GM21515 (cell line): ENCODE measurements at regions not wholly inside any gene's neighbourhood (a gene's known extent, or its start where the extent isn't known, plus 50 kb on each side); places are given as distances from the start of the nearest gene placed in this dataset.

Experiments
- ATAC-seq: cut with Tn5 transposase; IDR thresholded peaks from one replicate; pipeline ENCODE4 v1.9.1; 2021; ENCODE audit not compliant: unreplicated experiment

DNA sequence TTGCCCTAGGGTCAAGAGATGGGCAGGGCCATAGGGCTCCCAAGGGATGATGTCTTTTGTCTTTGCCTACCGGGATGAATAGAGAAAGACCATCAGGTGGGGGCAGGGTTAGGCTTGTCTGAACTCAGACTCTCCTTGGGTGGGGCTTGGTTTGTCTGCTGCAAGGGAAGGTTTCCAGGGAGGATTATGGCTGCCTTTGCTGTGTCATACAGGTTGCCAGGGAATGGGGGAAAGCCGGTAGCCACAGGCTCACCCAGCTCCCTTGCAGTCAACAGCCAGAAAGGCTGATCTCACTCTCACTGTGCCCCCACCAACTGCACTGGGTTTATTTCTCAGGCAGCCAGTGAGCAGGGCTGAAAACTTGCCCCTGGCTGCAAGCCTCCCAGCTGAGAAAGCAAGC is 253.2 kb downstream of the POLR1F start:
- ATAC-seq = no peak

GRCh38 chr7:19448091-19448490 is 260.7 kb downstream of the POLR1F start:
- ATAC-seq = no peak

GRCh38 chr7:19442016-19442785 is 266.6 kb downstream of the POLR1F start:
- no peak for ATAC-seq

DNA sequence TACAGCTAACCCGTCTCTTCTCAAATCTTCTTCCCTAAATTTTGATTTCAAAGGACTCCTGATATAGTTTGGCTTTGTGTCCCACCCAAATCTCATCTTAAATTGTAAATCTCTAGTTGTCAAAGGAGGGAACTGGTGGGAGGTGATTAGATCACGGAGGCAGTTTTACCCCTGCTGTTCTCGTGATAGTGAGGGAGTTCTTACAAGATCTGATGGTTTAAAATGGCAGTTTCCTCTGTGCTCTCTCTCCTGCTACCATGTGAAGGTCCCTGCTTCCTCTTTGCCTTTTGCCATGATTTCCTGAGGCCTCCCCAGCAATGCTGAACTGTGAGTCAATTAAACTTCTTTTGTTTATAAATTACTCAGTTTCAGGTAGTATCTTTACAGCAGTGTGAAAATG is 269.3 kb downstream of the POLR1F start:
- no peak for ATAC-seq

DNA sequence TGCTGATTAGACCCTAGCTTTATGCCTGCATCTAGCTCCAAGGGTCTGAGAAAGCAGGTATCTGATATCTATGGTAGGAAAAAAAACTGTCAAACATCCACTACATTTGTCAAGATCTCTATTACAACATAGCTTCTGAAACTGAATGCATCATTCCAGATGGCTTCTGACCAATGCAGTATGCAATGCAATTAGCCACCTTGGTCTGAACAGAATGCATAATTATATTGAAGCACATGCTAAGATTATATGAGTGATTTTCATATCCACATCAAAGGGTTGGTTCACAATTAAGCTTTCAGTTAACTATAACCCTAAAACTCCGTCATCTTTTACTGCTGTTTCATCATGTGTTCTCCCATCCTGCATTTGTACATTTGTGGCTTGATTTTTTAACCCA is 271.4 kb downstream of the POLR1F start:
- ATAC-seq = no peak

- ATAC-seq = no peak
Observed at GRCh38 chr7:19427944-19428343, 280.9 kb downstream of the POLR1F start.

DNA sequence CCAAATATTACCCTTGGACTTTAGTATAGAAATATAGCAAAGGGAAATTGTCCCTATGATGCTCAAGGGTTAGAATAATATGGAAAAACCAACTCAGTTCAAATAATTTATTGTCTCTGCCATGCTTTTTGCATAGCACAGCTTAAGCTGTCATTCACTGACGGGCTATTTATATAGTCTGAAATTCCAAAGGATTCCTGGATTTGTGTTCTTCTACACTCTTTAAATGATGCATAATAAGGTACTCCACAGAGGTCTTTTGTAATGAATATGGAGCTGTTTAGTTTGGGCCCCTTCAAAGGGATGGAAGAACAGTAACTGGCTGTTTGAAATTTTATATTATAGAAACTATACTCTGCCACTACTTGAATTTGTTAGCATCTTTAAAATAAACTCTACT is 276.6 kb upstream of the FERD3L start:
- ATAC-seq = no peak

GRCh38 chr7:19417231-19417630 is 272.0 kb upstream of the FERD3L start:
- no peak for ATAC-seq

DNA sequence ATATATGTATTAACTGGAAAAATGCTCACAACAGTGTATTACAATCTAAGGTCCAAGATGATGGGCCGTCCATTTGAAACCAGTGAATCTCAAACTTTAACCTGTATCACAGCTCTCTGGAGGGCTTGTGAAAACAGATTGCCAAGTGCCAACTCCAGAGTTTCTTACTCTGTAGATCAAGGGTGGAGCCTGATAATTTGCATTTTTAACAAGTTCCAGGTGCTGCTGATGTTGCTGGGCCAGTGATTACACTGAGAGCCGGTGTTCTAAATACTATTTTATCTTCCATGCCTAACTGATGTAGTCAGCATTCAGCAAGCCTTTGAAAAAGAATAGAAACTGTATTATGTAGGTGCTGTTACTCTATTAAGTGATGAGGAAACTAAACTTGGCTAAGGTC is 269.9 kb upstream of the FERD3L start:
- ATAC-seq = no peak

GRCh38 chr7:19413443-19413965 is 268.3 kb upstream of the FERD3L start:
- ATAC-seq = no peak

- ATAC-seq = no peak
Observed at GRCh38 chr7:19410691-19411090, 265.5 kb upstream of the FERD3L start.

DNA sequence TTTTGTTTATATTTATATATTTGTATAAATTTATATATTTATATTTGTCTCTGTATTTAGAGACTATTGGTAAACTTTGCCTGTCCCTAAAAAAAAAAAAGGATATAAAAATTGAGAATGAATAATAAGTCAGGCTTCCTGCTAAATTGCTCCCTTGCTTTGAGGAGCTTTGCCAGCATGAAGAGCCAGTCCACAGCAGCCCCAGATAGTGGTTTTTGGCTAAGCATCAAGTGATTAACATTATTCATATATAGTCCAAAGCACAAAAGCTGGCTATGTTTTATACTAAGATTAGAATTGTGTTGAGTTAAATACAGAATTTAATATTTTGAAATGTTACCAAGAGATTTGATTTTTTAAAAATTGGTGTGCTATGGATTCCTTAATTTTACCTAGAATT is 264.9 kb upstream of the FERD3L start:
- no peak for ATAC-seq

DNA sequence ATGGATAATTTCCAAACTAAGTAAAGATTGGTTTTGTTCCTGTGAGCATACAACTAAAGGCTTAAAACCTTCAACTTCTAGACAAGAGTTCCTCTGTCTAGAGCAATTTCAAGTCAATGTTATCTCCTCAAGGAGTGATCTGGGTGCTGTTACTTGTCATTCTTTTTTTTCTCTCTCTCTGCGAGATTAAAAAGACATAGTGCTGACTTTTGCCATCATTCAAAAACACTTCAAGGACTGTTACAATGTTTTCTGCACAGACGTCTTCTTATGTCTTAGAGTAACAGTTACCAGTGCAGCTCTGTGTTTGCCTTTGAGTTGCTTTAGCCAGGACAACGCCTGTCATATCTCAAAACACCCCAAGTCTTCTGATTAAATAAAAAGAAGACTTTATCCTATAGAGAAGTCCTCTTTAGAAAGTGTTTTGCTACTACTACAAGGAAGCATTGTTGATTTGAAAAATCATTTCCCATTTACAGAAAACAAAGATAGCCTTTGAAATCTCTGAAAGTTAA is 263.5 kb upstream of the FERD3L start:
- ATAC-seq = no peak

GRCh38 chr7:19407270-19407669 is 262.0 kb upstream of the FERD3L start:
- no peak for ATAC-seq

GRCh38 chr7:19405541-19405940 is 260.3 kb upstream of the FERD3L start:
- ATAC-seq = no peak

DNA sequence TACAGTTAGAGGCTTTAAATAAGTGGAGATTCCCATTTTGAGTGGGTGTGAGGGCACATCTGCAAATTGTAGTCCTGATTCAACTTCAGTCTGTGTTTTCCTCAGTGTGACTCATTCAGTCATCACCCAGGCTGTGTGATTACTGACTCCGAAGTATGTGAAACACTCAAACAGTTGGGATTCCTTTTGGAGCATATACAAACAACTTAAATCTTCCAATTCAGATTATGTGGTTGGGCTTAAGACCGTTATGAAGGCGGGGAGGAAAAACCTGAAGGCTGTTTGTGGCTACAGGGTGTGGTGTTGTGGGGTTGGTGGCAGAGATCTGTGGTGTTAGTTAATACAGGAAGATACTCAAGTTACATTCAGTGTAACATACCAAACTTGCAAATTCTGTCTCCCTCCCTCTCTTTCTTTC is 259.7 kb upstream of the FERD3L start:
- no peak for ATAC-seq

GRCh38 chr7:19403691-19404090 is 258.5 kb upstream of the FERD3L start:
- ATAC-seq = no peak

- ATAC-seq = no peak
Observed at GRCh38 chr7:19401461-19401860, 256.2 kb upstream of the FERD3L start.

DNA sequence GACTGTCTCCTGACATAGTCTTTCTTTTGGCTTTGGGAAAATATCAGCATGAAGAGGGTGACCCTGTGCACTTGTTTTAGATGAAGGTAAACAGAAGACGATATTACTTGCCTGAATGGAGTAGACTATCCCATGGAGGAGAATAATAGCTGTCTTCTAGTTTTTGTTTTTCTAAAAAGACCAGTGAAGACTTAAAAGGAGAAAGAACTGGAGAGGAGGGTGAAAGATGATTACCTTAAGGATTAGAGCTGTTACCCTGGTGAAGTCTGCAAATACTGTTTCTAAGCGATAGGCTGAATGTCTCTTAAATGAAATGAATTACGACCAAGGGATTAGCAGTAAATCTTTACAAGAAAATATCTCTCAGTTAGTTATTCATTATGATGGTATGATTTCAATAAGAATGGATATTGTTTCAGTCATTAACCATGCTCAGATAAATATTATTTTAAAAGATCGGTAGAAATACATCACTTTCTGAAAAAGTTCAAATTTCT is 255.6 kb upstream of the FERD3L start:
- no peak for ATAC-seq

DNA sequence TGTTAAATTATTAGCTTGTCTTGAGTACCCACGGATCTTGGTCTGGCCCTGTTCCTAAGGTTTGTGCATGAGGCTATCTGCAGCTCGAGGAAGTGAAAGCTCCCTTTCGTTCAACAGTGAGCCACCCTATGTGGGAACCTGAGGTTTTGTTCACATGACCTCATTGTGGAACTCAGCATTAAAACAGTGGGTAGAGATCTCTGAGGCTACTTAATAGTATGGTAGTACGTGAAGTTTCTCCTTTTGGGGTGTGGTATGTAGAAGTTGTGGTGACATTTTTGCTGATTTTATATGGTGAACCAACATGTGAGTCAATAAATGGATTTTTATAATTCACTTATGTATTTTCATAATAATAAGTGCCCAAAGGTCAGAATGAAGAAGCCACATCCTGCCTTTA is 252.7 kb upstream of the FERD3L start:
- peak; percentile 83 for ATAC-seq

- no peak for ATAC-seq
Observed at GRCh38 chr7:19392246-19392645, 247.0 kb upstream of the FERD3L start.

GRCh38 chr7:19390795-19391194 is 245.6 kb upstream of the FERD3L start:
- no peak for ATAC-seq

- no peak for ATAC-seq
Observed at GRCh38 chr7:19381321-19381720, 236.1 kb upstream of the FERD3L start.
